Stimulated activated CD8-positive, alpha-beta memory T cell treated with anti-CD3 and anti-CD28 coated beads, Interleukin-15, amount 100 ng/mL, for 24 hours (primary cell): ENCODE measurements at regions not wholly inside any gene's neighbourhood (a gene's known extent, or its start where the extent isn't known, plus 50 kb on each side); places are given as distances from the start of the nearest gene placed in this dataset.
"Not testable (repeated sequence)": the region's sequence is repeated elsewhere in the genome, so short reads cannot be mapped to it uniquely, and the experiment has no call there.

ENCODE experiments used
- DNase-seq: peaks from one replicate; pipeline ENCODE4 v3.0.0-alpha.2; 2020; ENCODE audit warnings: low read depth

GRCh38 chr16:29130131-29130711, 145.4 kb downstream of the LAT start:
- DNase-seq = not testable (repeated sequence)

GRCh38 chr16:29129458-29130038, 144.7 kb downstream of the LAT start:
- DNase-seq = not testable (repeated sequence)

- not testable (repeated sequence) for DNase-seq
These were observed 144.0 kb downstream of the LAT start for GRCh38 chr16:29128732-29129457.

GRCh38 chr16:29127806-29128420, 143.1 kb downstream of the LAT start:
- not testable (repeated sequence) for DNase-seq

GRCh38 chr16:29126616-29127015, 141.8 kb downstream of the LAT start:
- DNase-seq = no peak

- no peak for DNase-seq
These were observed 141.2 kb downstream of the LAT start for GRCh38 chr16:29126057-29126494.

- DNase-seq = no peak
These were observed 140.0 kb downstream of the LAT start for GRCh38 chr16:29124828-29125227.

GRCh38 chr16:29124162-29124561, 139.3 kb downstream of the LAT start:
- DNase-seq = not testable (repeated sequence)

- DNase-seq = not testable (repeated sequence)
These were observed 135.8 kb downstream of the LAT start for GRCh38 chr16:29120680-29121079.

- not testable (repeated sequence) for DNase-seq
These were observed 133.6 kb downstream of the LAT start for GRCh38 chr16:29118301-29118957.

- DNase-seq = no peak
These were observed 132.8 kb downstream of the LAT start for GRCh38 chr16:29117631-29118030.

GRCh38 chr16:29116980-29117379, 132.1 kb downstream of the LAT start:
- DNase-seq = no peak

- DNase-seq = not testable (repeated sequence)
These were observed 131.4 kb downstream of the LAT start for GRCh38 chr16:29116207-29116606.

- DNase-seq = not testable (repeated sequence)
These were observed 130.9 kb downstream of the LAT start for GRCh38 chr16:29115802-29116141.

- not testable (repeated sequence) for DNase-seq
These were observed 130.3 kb downstream of the LAT start for GRCh38 chr16:29114989-29115801.

- no peak for DNase-seq
These were observed 129.7 kb downstream of the LAT start for GRCh38 chr16:29114574-29114973.

GRCh38 chr16:29113446-29113845, 128.6 kb downstream of the LAT start:
- DNase-seq = not testable (repeated sequence)

GRCh38 chr16:29112755-29113347, 128.0 kb downstream of the LAT start:
- DNase-seq = no peak

- not testable (repeated sequence) for DNase-seq
These were observed 127.2 kb downstream of the LAT start for GRCh38 chr16:29111901-29112680.

GRCh38 chr16:29111421-29111820, 126.6 kb downstream of the LAT start:
- DNase-seq = no peak
